ENCODE measurements at regions not wholly inside any gene's neighbourhood (a gene's known extent, or its start where the extent isn't known, plus 50 kb on each side); places are given as distances from the start of the nearest gene placed in this dataset.

DNA sequence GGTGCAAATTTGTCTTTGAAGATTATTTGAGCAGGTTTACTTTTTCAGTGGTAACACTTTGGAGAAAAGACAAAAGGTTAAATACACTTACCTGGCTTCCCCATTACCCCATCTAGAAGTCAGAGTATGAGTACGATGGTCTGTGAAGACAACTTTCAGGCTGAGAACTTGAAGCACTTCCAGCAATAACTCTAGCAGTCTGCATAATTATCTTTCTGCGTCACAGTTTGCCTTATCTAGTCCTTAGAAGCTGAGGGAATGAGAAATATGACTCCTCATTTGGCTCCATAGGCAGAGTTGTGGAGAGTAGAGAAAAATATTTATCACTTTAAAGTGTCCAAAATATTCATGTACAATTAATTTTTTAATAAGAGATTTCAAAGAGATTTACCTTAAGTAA is 323.4 kb upstream of the CAMK1G start:
- Histone ChIP-seq H3K4me2 (ENCODE audit: low read depth, low read length, poor library complexity, severe bottlenecking) (no peak overlapping the region), H3K9me2 (replicated peaks; ENCODE audit: insufficient read depth, low read length) (no peaks in the 10 kb centered on the region), H3K27ac (ENCODE audit: low read depth, low read length) (no peak overlapping the region), H3F3A (ENCODE audit: insufficient read depth) (no peaks in the 10 kb centered on the region), H3K4me3 (ENCODE audit: insufficient read depth, low read length, poor library complexity, severe bottlenecking) (no peak overlapping the region), H3K9ac (ENCODE audit: low read length) (no peak overlapping the region), H3K9me3 (ENCODE audit: insufficient read depth, low read length) (no peaks in the 10 kb centered on the region), H4K20me1 (ENCODE audit: low read depth, low read length) (no peaks in the 10 kb centered on the region), H2AFZ (ENCODE audit: low read depth, low read length, severe bottlenecking) (no peak overlapping the region), H3K79me2 (ENCODE audit: insufficient read depth, low read length) (no peaks in the 10 kb centered on the region), H3K36me3 (ENCODE audit: low read length) (no peaks in the 10 kb centered on the region), H3K27me3 (ENCODE audit: low read length) (no peaks in the 10 kb centered on the region)
- TF ChIP-seq EZH2phosphoT487 (conservative IDR thresholded peaks at IDR 0.05; ENCODE audit: low read length), result no peak
- no peak for TF ChIP-seq CTCF (IDR thresholded peaks at IDR 0.05; ENCODE audit: insufficient read depth, low read length, poor library complexity, severe bottlenecking)

- Histone ChIP-seq H3K9me3 (ENCODE audit: insufficient read depth, low read length) (no peaks in the 10 kb centered on the region), H3K27ac (ENCODE audit: low read depth, low read length) (no peak overlapping the region), H3K79me2 (ENCODE audit: insufficient read depth, low read length) (no peaks in the 10 kb centered on the region), H3K36me3 (ENCODE audit: low read length) (no peaks in the 10 kb centered on the region), H3F3A (ENCODE audit: insufficient read depth) (no peaks in the 10 kb centered on the region), H3K4me3 (ENCODE audit: insufficient read depth, low read length, poor library complexity, severe bottlenecking) (no peak overlapping the region), H3K9ac (ENCODE audit: low read length) (no peak overlapping the region), H3K9me2 (replicated peaks; ENCODE audit: insufficient read depth, low read length) (no peaks in the 10 kb centered on the region), H2AFZ (ENCODE audit: low read depth, low read length, severe bottlenecking) (no peak overlapping the region), H4K20me1 (ENCODE audit: low read depth, low read length) (no peaks in the 10 kb centered on the region), H3K27me3 (ENCODE audit: low read length) (no peaks in the 10 kb centered on the region), H3K4me2 (ENCODE audit: low read depth, low read length, poor library complexity, severe bottlenecking) (no peak overlapping the region)
- TF ChIP-seq EZH2phosphoT487 (conservative IDR thresholded peaks at IDR 0.05; ENCODE audit: low read length) (no peak), CTCF (IDR thresholded peaks at IDR 0.05; ENCODE audit: insufficient read depth, low read length, poor library complexity, severe bottlenecking) (no peak)
Observed at GRCh38 chr1:209262631-209263030, 320.9 kb upstream of the CAMK1G start.

DNA sequence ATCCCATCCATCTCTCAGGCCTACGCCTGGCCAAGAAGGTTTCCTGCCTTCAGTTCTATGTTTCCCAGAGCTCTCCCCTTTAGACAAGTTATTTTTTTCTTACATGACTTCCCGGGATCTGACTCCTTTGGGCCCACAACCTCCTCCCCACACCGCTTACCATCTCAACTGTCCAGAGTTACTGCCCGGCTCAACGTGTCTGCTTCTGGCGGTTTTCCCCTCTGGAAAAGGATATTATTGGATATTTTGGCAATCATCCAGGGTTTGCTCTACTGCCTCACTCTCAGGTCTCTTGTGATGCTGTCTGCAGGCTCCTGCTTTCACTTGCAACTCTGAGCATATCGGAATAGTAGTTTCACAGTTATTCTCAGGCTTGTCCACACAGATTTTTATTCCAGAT is 318.2 kb upstream of the CAMK1G start:
- H4K20me1 ChIP-seq (ENCODE audit: low read depth, low read length), result no peaks in the 10 kb centered on the region
- H3K79me2 ChIP-seq (ENCODE audit: insufficient read depth, low read length), result no peaks in the 10 kb centered on the region
- no peaks in the 10 kb centered on the region for H3K9me2 ChIP-seq (replicated peaks; ENCODE audit: insufficient read depth, low read length)
- TF ChIP-seq EZH2phosphoT487 (conservative IDR thresholded peaks at IDR 0.05; ENCODE audit: low read length), result no peak
- no peak for TF ChIP-seq CTCF (IDR thresholded peaks at IDR 0.05; ENCODE audit: insufficient read depth, low read length, poor library complexity, severe bottlenecking)
- no peaks in the 10 kb centered on the region for H3K9me3 ChIP-seq (ENCODE audit: insufficient read depth, low read length)
- H3K36me3 ChIP-seq (ENCODE audit: low read length), result no peaks in the 10 kb centered on the region
- H3K4me2 ChIP-seq (ENCODE audit: low read depth, low read length, poor library complexity, severe bottlenecking), result no peak overlapping the region
- H3F3A ChIP-seq (ENCODE audit: insufficient read depth), result no peaks in the 10 kb centered on the region
- no peak overlapping the region for H2AFZ ChIP-seq (ENCODE audit: low read depth, low read length, severe bottlenecking)
- H3K4me3 ChIP-seq (ENCODE audit: insufficient read depth, low read length, poor library complexity, severe bottlenecking), result no peak overlapping the region
- H3K27me3 ChIP-seq (ENCODE audit: low read length), result no peaks in the 10 kb centered on the region
- no peak overlapping the region for H3K27ac ChIP-seq (ENCODE audit: low read depth, low read length)
- no peak overlapping the region for H3K9ac ChIP-seq (ENCODE audit: low read length)

Measured in SU-DHL-6 (cell line).